OCI-LY7 (cell line): ENCODE measurements at regions not wholly inside any gene's neighbourhood (a gene's known extent, or its start where the extent isn't known, plus 50 kb on each side); places are given as distances from the start of the nearest gene placed in this dataset.

Experiments
- BruUV-seq: library from RNA; stranded (reverse); fragments of 400-500 nt; replicated peaks from 2 replicates; lab custom pipeline; 2021; lab: Mats Ljungman, UMichigan
- CTCF ChIA-PET: fragments of 300-600 bp; sonication (Branson Sonifier 250); formaldehyde crosslinking; loops from one replicate; lab custom pipeline; 2022; ENCODE audit warnings: antibody characterized with exemption; ENCODE audit not compliant: unreplicated experiment; lab: Charles Lee
- POLR2A ChIA-PET: fragments of 300-600 bp; sonication (Branson Sonifier 250); formaldehyde crosslinking; loops from one replicate; lab custom pipeline; 2022; ENCODE audit warnings: antibody characterized with exemption; lab: Charles Lee
- DNase-seq: peaks from one replicate; pipeline ENCODE4 v3.0.0-alpha.2; 2015; ENCODE audit warnings: low spot score
- H2AFZ ChIP-seq: fragments of 200-600 bp; sonication (generic), shearing (Covaris generic); 2 replicates; pipeline ENCODE4 v1.6.1; 2014; ENCODE audit warnings: mild to moderate bottlenecking, antibody characterized with exemption, low read length, moderate library complexity
- H3K27ac ChIP-seq: fragments of 200-600 bp; sonication (generic); 2 replicates; pipeline ENCODE4 v1.5.1; 2014; ENCODE audit warnings: mixed run types, low read depth, mild to moderate bottlenecking, moderate library complexity, low read length, inconsistent platforms; ENCODE audit not compliant: poor library complexity, severe bottlenecking
- H3K36me3 ChIP-seq: fragments of 200-600 bp; sonication (generic); 2 replicates; pipeline ENCODE4 v1.6.1; 2014; ENCODE audit warnings: mild to moderate bottlenecking, antibody characterized with exemption, low read length, moderate library complexity, mixed read lengths; ENCODE audit not compliant: insufficient read depth
- H3K4me1 ChIP-seq: fragments of 200-600 bp; sonication (generic); 2 replicates; pipeline ENCODE4 v1.5.1; 2014; ENCODE audit warnings: mild to moderate bottlenecking, low read length; ENCODE audit not compliant: insufficient read depth, poor library complexity, severe bottlenecking
- H3K4me2 ChIP-seq: fragments of 200-600 bp; sonication (generic); 2 replicates; pipeline ENCODE4 v1.6.1; 2014; ENCODE audit warnings: mild to moderate bottlenecking, low read length
- H3K4me3 ChIP-seq: fragments of 200-600 bp; sonication (generic); 2 replicates; pipeline ENCODE4 v1.5.1; 2014; ENCODE audit warnings: mild to moderate bottlenecking, low read depth, low read length; ENCODE audit not compliant: poor library complexity, severe bottlenecking
- H3K79me2 ChIP-seq: fragments of 200-600 bp; sonication (generic); 2 replicates; pipeline ENCODE4 v1.6.1; 2016; ENCODE audit warnings: low read depth, mild to moderate bottlenecking, low read length, moderate library complexity, mixed read lengths; ENCODE audit not compliant: insufficient read depth
- H3K9me2 ChIP-seq: fragments of 200-600 bp; sonication (generic); 2 replicates; pipeline ENCODE4 v1.6.1; 2016; ENCODE audit warnings: mild to moderate bottlenecking, low read length, mixed read lengths; ENCODE audit not compliant: insufficient read depth
- H3K9me3 ChIP-seq: fragments of 200-600 bp; sonication (generic); 2 replicates; pipeline ENCODE4 v1.6.1; 2014; ENCODE audit warnings: mild to moderate bottlenecking, mixed run types, low read length, mixed read lengths
- H4K20me1 ChIP-seq: fragments of 200-600 bp; sonication (generic); 2 replicates; pipeline ENCODE4 v1.6.1; 2014; ENCODE audit warnings: mild to moderate bottlenecking, antibody characterized with exemption, low read length, moderate library complexity, mixed read lengths; ENCODE audit not compliant: insufficient read depth
- CTCF ChIP-seq: fragments of 200-600 bp; sonication (generic); conservative IDR thresholded peaks from 2 replicates; pipeline ENCODE4 v1.5.1; 2014; ENCODE audit warnings: mild to moderate bottlenecking, antibody characterized with exemption, low read length, moderate library complexity, mixed read lengths
- EZH2phosphoT487 ChIP-seq: fragments of 200-600 bp; sonication (generic); IDR thresholded peaks from 2 replicates; pipeline ENCODE4 v1.6.1; 2018; ENCODE audit warnings: low read depth, borderline replicate concordance, mild to moderate bottlenecking, mixed run types, antibody characterized with exemption, low read length, moderate library complexity, mixed read lengths
- intact Hi-C: fragments of 100-400 bp; cut with micrococcal nuclease; formaldehyde crosslinking; loops from one replicate; pipeline ENCODE4 v1.10.0; 2022; ENCODE audit not compliant: unreplicated experiment

GRCh38 chr18:55990186-55990585 is 402.2 kb upstream of the TCF4 start:
- no TSS peak for BruUV-seq
- H3K4me2 ChIP-seq = no peak overlapping the region
- ChIA-PET POLR2A (no interaction called here), CTCF (no interaction called here)
- H4K20me1 ChIP-seq = no peaks in the 10 kb centered on the region
- intact Hi-C loops = no loop called here
- no peaks in the 10 kb centered on the region for H3K4me1 ChIP-seq
- no peak for DNase-seq
- no peak overlapping the region for H3K4me3 ChIP-seq
- H3K9me3 ChIP-seq = no peaks in the 10 kb centered on the region
- H3K79me2 ChIP-seq = no peaks in the 10 kb centered on the region
- no peak overlapping the region for H3K27ac ChIP-seq
- TF ChIP-seq EZH2phosphoT487 (no peak), CTCF (no peak)
- no peak overlapping the region for H2AFZ ChIP-seq
- H3K36me3 ChIP-seq = no peaks in the 10 kb centered on the region
- no peaks in the 10 kb centered on the region for H3K9me2 ChIP-seq

GRCh38 chr18:55988537-55988936 is 400.5 kb upstream of the TCF4 start:
- no peaks in the 10 kb centered on the region for H4K20me1 ChIP-seq
- H3K79me2 ChIP-seq = no peaks in the 10 kb centered on the region
- TF ChIP-seq CTCF (no peak), EZH2phosphoT487 (no peak)
- H3K9me3 ChIP-seq = no peaks in the 10 kb centered on the region
- no peaks in the 10 kb centered on the region for H3K4me1 ChIP-seq
- POLR2A ChIA-PET = no interaction called here
- H3K9me2 ChIP-seq = no peaks in the 10 kb centered on the region
- H3K4me3 ChIP-seq = no peak overlapping the region
- H3K36me3 ChIP-seq = no peaks in the 10 kb centered on the region
- no peak for DNase-seq
- H3K4me2 ChIP-seq = no peak overlapping the region
- H3K27ac ChIP-seq = no peak overlapping the region
- CTCF ChIA-PET = no interaction called here
- intact Hi-C loops = no loop called here
- no TSS peak for BruUV-seq
- no peak overlapping the region for H2AFZ ChIP-seq

- Histone ChIP-seq H3K9me2 (no peaks in the 10 kb centered on the region), H2AFZ (no peak overlapping the region)
- intact Hi-C loops = no loop called here
These were observed 395.4 kb upstream of the TCF4 start for GRCh38 chr18:55983433-55983832.

More at GRCh38 chr18:55983433-55983832, 395.4 kb upstream of the TCF4 start:
- no peak for DNase-seq
- Histone ChIP-seq H3K4me1 (no peaks in the 10 kb centered on the region), H3K4me3 (no peak overlapping the region), H3K4me2 (no peak overlapping the region), H3K36me3 (no peaks in the 10 kb centered on the region), H3K9me3 (no peaks in the 10 kb centered on the region), H3K79me2 (no peaks in the 10 kb centered on the region), H3K27ac (no peak overlapping the region), H4K20me1 (no peaks in the 10 kb centered on the region)
- ChIA-PET POLR2A (no interaction called here), CTCF (no interaction called here)
- BruUV-seq = no TSS peak
- TF ChIP-seq CTCF (no peak), EZH2phosphoT487 (no peak)
